ENCODE measurements at regions not wholly inside any gene's neighbourhood (a gene's known extent, or its start where the extent isn't known, plus 50 kb on each side); places are given as distances from the start of the nearest gene placed in this dataset.

- TF ChIP-seq CTCF (IDR thresholded peaks at IDR 0.05; ENCODE audit: insufficient read depth, low read depth, low read length) (no peak), EZH2 (IDR thresholded peaks at IDR 0.05; ENCODE audit: insufficient read depth, low read length) (no peak)
Observed at GRCh38 chr10:10817609-10818008, 200.1 kb upstream of the CELF2 start.
